Stimulated activated CD8-positive, alpha-beta memory T cell treated with anti-CD3 and anti-CD28 coated beads, Interleukin-15, amount 100 ng/mL, for 4 hours (primary cell): ENCODE measurements at regions not wholly inside any gene's neighbourhood (a gene's known extent, or its start where the extent isn't known, plus 50 kb on each side); places are given as distances from the start of the nearest gene placed in this dataset.
"Not testable (repeated sequence)": the region's sequence is repeated elsewhere in the genome, so short reads cannot be mapped to it uniquely, and the experiment has no call there.

Experiments
- DNase-seq, 2 donors: peaks; one replicate each; pipeline ENCODE4 v3.0.0-alpha.2; 2020; ENCODE audit warnings: low read depth in 2 of 2

GRCh38 chr2:87675487-87675886 lies 72.4 kb upstream of the PLGLB2 start:
- not testable (repeated sequence) for DNase-seq

GRCh38 chr2:87677421-87677923 lies 70.4 kb upstream of the PLGLB2 start:
- DNase-seq, result not testable (repeated sequence)

- DNase-seq, result not testable (repeated sequence)
Measured at GRCh38 chr2:87678742-87679173, 69.1 kb upstream of the PLGLB2 start.

- DNase-seq, result not testable (repeated sequence)
Measured at GRCh38 chr2:87679950-87680349, 67.9 kb upstream of the PLGLB2 start.

- not testable (repeated sequence) for DNase-seq
Measured at GRCh38 chr2:87680691-87681090, 67.2 kb upstream of the PLGLB2 start.

- not testable (repeated sequence) for DNase-seq
Measured at GRCh38 chr2:87683451-87683850, 64.4 kb upstream of the PLGLB2 start.

GRCh38 chr2:87683961-87684360 lies 63.9 kb upstream of the PLGLB2 start:
- not testable (repeated sequence) for DNase-seq

GRCh38 chr2:87685558-87685957 lies 62.3 kb upstream of the PLGLB2 start:
- not testable (repeated sequence) for DNase-seq

GRCh38 chr2:87686873-87687549 lies 60.9 kb upstream of the PLGLB2 start:
- DNase-seq, result not testable (repeated sequence)

GRCh38 chr2:87687550-87688270 lies 60.2 kb upstream of the PLGLB2 start:
- not testable (repeated sequence) for DNase-seq

- DNase-seq, result not testable (repeated sequence)
Measured at GRCh38 chr2:87691899-87692592, 55.8 kb upstream of the PLGLB2 start.

- DNase-seq, result not testable (repeated sequence)
Measured at GRCh38 chr2:87692914-87693313, 55.0 kb upstream of the PLGLB2 start.

GRCh38 chr2:87693882-87694281 lies 54.0 kb upstream of the PLGLB2 start:
- not testable (repeated sequence) for DNase-seq

- not testable (repeated sequence) for DNase-seq
Measured at GRCh38 chr2:87695596-87696323, 52.1 kb upstream of the PLGLB2 start.
